ENCODE measurements at regions not wholly inside any gene's neighbourhood (a gene's known extent, or its start where the extent isn't known, plus 50 kb on each side); places are given as distances from the start of the nearest gene placed in this dataset.
"Not testable (repeated sequence)": the region's sequence is repeated elsewhere in the genome, so short reads cannot be mapped to it uniquely, and the experiment has no call there.

DNA sequence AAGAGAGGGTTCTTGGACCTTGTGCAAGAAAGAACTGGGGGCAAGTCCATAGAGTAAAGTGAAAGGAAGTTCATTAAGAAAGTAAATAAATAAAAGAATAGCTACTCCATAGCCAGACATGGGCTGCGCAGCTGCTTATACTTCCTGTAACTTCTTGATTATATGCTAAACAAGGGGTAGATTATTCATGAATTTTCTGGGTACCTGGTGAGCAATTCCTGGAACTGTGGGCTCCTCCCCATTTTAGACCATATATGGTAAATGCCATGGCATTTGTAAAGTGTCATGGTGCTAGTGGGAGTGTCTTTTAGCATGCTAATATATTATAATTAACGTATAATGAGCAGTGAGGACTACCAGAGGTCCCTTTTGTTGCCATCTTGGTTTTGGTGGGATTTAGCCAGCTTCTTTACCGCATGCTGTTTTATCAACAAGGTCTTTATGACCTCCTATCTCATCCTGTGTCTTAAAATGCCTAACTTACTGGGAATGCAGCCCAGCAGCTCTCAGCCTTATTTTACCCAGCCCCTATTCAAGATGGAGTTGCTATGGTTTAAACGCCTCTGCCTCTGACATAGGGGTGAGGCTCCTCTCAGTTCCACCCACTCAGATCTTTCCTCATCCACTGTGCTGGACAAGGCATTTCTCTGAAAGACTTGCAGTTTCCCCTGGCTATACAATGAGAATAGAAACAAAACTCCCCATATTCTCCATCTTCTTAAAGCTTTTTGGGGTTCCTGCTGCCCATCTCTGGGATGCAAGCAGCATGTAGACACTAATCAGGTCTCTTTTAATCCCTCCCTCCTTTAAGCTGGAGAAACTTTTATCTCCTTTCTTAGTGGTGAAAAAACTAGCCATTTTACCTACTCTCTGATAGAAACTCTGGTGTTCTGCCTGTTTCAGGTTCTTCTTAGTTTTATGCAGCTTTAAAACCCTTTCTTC is 91.2 kb downstream of the ARRDC3 start:
- Histone ChIP-seq H3K4me3 (no peak overlapping the region), H3K9me3 (no peaks in the 10 kb centered on the region), H3K27me3 (replicated peaks; ENCODE audit: insufficient read depth) (no peaks in the 10 kb centered on the region), H3K4me1 (ENCODE audit: control insufficient read depth in 1 of 2, low read depth in 2 of 2) (peaks cover 1 to 22% of the 10 kb centered on the region in 2 donors), H3K27ac (no peak overlapping the region), H3K36me3 (no peaks in the 10 kb centered on the region)
- no peak for ATAC-seq (ENCODE audit: insufficient number of reproducible peaks, low FRiP score, low read depth)
- DNase-seq (ENCODE audit: low spot score) = no peak
- TF ChIP-seq CTCF (IDR thresholded peaks at IDR 0.05) = no peak

DNA sequence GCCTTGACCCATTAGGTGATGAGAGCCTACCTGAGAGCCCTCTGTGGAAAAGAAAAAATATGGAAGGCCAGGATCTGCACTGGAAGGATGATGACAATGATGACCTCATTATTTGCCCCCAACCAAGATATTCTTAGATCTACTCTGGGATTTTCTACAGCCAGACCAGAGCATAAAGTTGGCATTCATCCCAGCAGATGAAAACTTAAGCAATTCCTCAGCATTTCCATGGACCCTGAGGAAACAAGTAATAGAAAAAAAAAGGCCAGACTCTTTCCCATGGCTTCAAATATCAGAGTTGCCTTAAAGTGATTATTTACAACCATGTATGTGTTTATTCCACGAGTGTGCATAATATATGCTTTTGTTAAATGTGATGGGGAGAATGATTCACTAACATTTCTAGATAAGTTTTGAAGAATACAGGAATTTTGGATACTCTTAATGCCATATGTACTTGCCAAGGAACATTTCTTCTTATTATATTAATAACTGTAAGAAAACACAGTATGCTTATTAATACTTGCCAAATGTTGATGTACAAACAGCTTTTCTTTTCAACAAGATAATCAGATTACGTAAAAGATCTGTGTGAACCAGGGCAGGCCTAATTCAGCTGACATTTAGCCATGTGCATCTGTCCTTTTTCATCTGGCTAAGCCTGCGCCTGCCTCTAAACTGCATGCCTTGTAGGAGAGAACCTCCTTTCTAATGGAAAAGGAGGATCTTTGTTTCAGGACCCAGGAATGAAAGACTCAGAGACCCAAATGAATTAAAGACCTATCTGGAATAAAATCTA is 94.8 kb downstream of the ARRDC3 start:
- Histone ChIP-seq H3K27ac (no peak overlapping the region), H3K9me3 (no peaks in the 10 kb centered on the region), H3K4me1 (ENCODE audit: control insufficient read depth in 1 of 2, low read depth in 2 of 2) (peaks cover 0 to 22% of the 10 kb centered on the region in 2 donors), H3K4me3 (no peak overlapping the region), H3K27me3 (replicated peaks; ENCODE audit: insufficient read depth) (no peaks in the 10 kb centered on the region), H3K36me3 (no peaks in the 10 kb centered on the region)
- ATAC-seq (ENCODE audit: insufficient number of reproducible peaks, low FRiP score, low read depth) (no peak), DNase-seq (ENCODE audit: low spot score) (no peak)
- TF ChIP-seq CTCF (IDR thresholded peaks at IDR 0.05) = no peak

GRCh38 chr5:91285062-91285461 is 98.1 kb downstream of the ARRDC3 start:
- not testable (repeated sequence) for H3K4me3 ChIP-seq; H3K27ac ChIP-seq; ATAC-seq (ENCODE audit: insufficient number of reproducible peaks, low FRiP score, low read depth); H3K9me3 ChIP-seq; H3K27me3 ChIP-seq (replicated peaks; ENCODE audit: insufficient read depth); H3K36me3 ChIP-seq; DNase-seq (ENCODE audit: low spot score)
- H3K4me1 ChIP-seq (ENCODE audit: control insufficient read depth in 1 of 2, low read depth in 2 of 2) = peaks cover 0 to 32% of the 10 kb centered on the region in 2 donors

DNA sequence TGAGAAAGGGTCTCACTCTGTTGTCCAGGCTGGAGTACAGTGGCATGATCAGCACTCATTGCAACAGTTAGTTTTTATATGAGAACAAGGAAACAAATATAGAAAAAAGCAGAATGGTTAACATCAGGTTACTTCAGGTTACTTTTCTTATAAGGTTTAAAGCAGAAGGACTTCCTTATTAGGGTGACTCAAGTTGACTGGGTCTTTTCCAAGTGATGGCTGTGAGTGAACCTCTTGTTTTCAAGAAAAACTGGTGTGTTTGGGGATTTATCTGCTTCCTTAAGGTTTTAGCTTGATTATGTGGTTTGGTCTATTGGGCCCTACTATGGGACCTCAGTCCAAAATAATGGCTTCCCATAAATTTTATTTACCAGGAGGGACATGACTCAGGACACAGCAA is 99.2 kb downstream of the ARRDC3 start:
- TF ChIP-seq CTCF (IDR thresholded peaks at IDR 0.05) = no peak
- no peaks in the 10 kb centered on the region for H3K27me3 ChIP-seq (replicated peaks; ENCODE audit: insufficient read depth)
- no peak overlapping the region for H3K27ac ChIP-seq
- no peaks in the 10 kb centered on the region for H3K36me3 ChIP-seq
- H3K9me3 ChIP-seq = no peaks in the 10 kb centered on the region
- peaks cover 0 to 31% of the 10 kb centered on the region in 2 donors for H3K4me1 ChIP-seq (ENCODE audit: control insufficient read depth in 1 of 2, low read depth in 2 of 2)
- no peak for DNase-seq (ENCODE audit: low spot score)
- no peak overlapping the region for H3K4me3 ChIP-seq
- no peak for ATAC-seq (ENCODE audit: insufficient number of reproducible peaks, low FRiP score, low read depth)

GRCh38 chr5:91283326-91283725 is 99.8 kb downstream of the ARRDC3 start:
- no peak for TF ChIP-seq CTCF (IDR thresholded peaks at IDR 0.05)
- H3K9me3 ChIP-seq = no peaks in the 10 kb centered on the region
- DNase-seq (ENCODE audit: low spot score) (no peak), ATAC-seq (ENCODE audit: insufficient number of reproducible peaks, low FRiP score, low read depth) (no peak)
- no peak overlapping the region for H3K4me3 ChIP-seq
- H3K36me3 ChIP-seq = no peaks in the 10 kb centered on the region
- H3K27me3 ChIP-seq (replicated peaks; ENCODE audit: insufficient read depth) = no peaks in the 10 kb centered on the region
- peaks cover 0 to 26% of the 10 kb centered on the region in 2 donors for H3K4me1 ChIP-seq (ENCODE audit: control insufficient read depth in 1 of 2, low read depth in 2 of 2)
- no peak overlapping the region for H3K27ac ChIP-seq
